ENCODE measurements at regions not wholly inside any gene's neighbourhood (a gene's known extent, or its start where the extent isn't known, plus 50 kb on each side); places are given as distances from the start of the nearest gene placed in this dataset.

GRCh38 chr5:125595845-125596244, 827.4 kb upstream of the GRAMD2B start:
- ChIA-PET POLR2A (no interaction called here), CTCF (no interaction called here)
- H3K4me3 ChIP-seq (ENCODE audit: low read depth, low read length): no peak overlapping the region
- DNase-seq (ENCODE audit: low read depth, low spot score): no peak
- no peak for TF ChIP-seq CTCF (IDR thresholded peaks at IDR 0.05; ENCODE audit: insufficient read depth, low read length, missing control alignments)

- no peak for DNase-seq (ENCODE audit: low read depth, low spot score)
- TF ChIP-seq CTCF (IDR thresholded peaks at IDR 0.05; ENCODE audit: insufficient read depth, low read length, missing control alignments): no peak
- ChIA-PET POLR2A (interaction anchor here (0.8 kb wide), 1 partner anchor 112 kb away, joined by 3 read pairs; no protein-coding TSS in a partner anchor), CTCF (no interaction called here)
- H3K4me3 ChIP-seq (ENCODE audit: low read depth, low read length): no peak overlapping the region
Observed at GRCh38 chr5:125597338-125597737, 825.9 kb upstream of the GRAMD2B start.

- TF ChIP-seq CTCF (IDR thresholded peaks at IDR 0.05; ENCODE audit: insufficient read depth, low read length, missing control alignments): no peak
- DNase-seq (ENCODE audit: low read depth, low spot score): no peak
- no peak overlapping the region for H3K4me3 ChIP-seq (ENCODE audit: low read depth, low read length)
- CTCF ChIA-PET: no interaction called here
- POLR2A ChIA-PET: no interaction called here
Observed at GRCh38 chr5:125600559-125600958, 822.6 kb upstream of the GRAMD2B start.

GRCh38 chr5:125602184-125602583, 821.0 kb upstream of the GRAMD2B start:
- TF ChIP-seq CTCF (IDR thresholded peaks at IDR 0.05; ENCODE audit: insufficient read depth, low read length, missing control alignments): no peak
- ChIA-PET CTCF (no interaction called here), POLR2A (no interaction called here)
- no peak overlapping the region for H3K4me3 ChIP-seq (ENCODE audit: low read depth, low read length)
- DNase-seq (ENCODE audit: low read depth, low spot score): no peak

- ChIA-PET CTCF (no interaction called here), POLR2A (no interaction called here)
- TF ChIP-seq CTCF (IDR thresholded peaks at IDR 0.05; ENCODE audit: insufficient read depth, low read length, missing control alignments): no peak
Observed at GRCh38 chr5:125603321-125603720, 819.9 kb upstream of the GRAMD2B start.

GRCh38 chr5:125604104-125604503, 819.1 kb upstream of the GRAMD2B start:
- TF ChIP-seq CTCF (IDR thresholded peaks at IDR 0.05; ENCODE audit: insufficient read depth, low read length, missing control alignments): no peak
- DNase-seq (ENCODE audit: low read depth, low spot score): no peak
- CTCF ChIA-PET: no interaction called here
- no peak overlapping the region for H3K4me3 ChIP-seq (ENCODE audit: low read depth, low read length)
- POLR2A ChIA-PET: no interaction called here

More at GRCh38 chr5:125603321-125603720, 819.9 kb upstream of the GRAMD2B start:
- no peak overlapping the region for H3K4me3 ChIP-seq (ENCODE audit: low read depth, low read length)
- no peak for DNase-seq (ENCODE audit: low read depth, low spot score)
